NCI-H524 (cell line): ENCODE measurements at regions not wholly inside any gene's neighbourhood (a gene's known extent, or its start where the extent isn't known, plus 50 kb on each side); places are given as distances from the start of the nearest gene placed in this dataset.
"Not testable (repeated sequence)": the region's sequence is repeated elsewhere in the genome, so short reads cannot be mapped to it uniquely, and the experiment has no call there.

Source experiments
- DNase-seq, 2 experiments: peaks; one replicate each; lab custom pipeline; 2025; lab: John Stamatoyannopoulos, UW

DNA sequence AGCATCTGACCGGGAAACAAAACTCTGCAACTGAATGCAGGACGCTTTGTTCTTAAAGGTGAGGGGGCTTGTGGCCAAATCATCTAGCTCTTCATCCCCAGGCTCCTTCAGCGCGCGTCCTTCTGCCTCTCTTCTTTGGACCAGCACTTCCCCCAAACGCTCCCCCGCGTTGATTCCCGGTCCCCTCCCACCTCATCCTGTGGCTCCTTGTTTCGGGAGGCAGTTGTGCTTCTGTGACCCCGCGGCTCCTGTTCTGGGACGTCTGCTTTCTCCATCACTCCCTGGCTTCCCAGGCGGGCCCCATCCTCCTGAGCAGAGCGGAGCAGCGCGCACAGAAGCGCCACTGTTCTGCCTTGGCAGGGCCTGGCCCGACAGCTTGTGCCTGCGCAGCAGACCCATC, 109.7 kb upstream of the ZNG1E start:
- not testable (repeated sequence) for DNase-seq

DNA sequence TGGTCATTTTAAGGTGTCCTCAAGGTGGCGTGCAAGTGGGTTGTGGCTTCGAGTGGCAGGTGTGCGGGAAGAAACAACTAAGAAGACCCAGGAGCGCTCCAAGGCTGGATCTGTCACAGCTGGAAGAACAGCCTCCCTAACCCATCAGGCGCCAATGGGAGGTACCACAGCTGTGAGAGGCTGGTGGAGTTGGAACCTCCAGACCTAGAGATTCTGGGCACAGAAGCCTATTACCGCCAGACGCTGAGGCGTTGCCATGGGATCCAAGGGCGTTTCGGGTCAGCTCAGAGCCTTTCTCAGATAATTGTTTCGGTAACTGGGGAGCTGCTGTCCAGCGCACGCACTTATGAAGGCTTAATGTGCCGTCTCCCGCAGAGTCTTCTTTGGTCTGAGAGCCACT, 156.7 kb upstream of the ZNG1E start:
- DNase-seq, result not testable (repeated sequence)

DNA sequence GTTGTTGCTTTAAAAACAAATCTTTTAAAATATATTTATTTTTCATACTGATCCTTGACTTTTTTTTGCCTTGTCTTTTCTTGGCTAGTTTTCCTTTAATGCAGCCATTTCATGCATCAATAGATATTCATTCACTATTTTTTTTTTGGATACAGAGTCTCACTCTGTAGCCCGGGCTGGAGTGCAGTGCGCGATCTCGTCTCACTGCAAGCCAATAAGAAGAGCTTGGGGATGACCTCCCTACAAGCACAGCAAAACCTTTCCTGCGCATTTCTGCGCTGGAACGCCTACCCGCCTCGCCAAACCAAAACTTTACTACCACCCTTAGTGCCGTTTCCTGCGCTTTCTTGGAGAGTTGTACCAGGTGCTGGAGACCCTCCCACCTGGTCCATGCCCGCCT, 161.3 kb upstream of the ZNG1E start:
- DNase-seq, result not testable (repeated sequence)

DNA sequence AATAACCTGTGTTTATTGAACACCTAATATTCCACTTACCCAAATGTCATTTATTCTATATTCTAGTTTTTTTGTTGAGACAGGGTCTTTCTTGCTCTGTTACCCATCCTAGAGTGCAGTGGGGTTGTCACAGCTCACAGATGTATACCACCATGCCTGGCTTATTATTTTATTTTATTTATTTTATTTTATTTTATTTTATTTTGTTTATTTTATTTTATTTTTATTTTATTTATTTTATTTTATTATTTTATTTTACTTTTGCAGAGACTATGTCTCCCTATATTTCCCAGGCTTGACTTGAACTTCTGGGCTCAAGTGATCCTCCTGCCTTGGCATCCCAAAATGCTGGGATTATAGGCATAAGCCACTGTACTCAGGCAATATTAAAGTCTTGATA, 167.8 kb upstream of the ZNG1E start:
- not testable (repeated sequence) for DNase-seq

DNA sequence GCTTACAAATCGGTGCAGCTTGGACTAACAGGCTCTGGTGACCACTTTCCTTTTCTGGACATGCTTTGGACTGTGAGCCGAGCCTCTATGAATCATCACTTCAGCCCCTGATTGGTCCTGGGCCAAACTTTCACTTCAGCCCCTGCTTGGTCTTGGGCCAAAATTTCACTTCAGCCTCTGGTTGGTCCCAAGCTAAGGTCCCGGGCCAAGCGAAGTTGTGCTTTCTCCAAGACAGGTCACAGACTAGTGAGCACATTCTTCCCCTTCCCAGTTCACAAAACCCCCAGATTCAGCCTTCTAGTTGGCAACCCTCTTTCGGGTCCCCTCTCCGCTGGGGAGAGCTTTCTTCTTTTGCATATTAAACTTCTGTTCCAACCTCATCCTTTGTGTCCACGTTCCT, 171.0 kb upstream of the ZNG1E start:
- DNase-seq, result not testable (repeated sequence)

GRCh38 chr9:65503696-65504095, 172.0 kb upstream of the ZNG1E start:
- DNase-seq, result not testable (repeated sequence)

GRCh38 chr9:65482890-65483289, 192.8 kb upstream of the ZNG1E start:
- DNase-seq, result not testable (repeated sequence)

GRCh38 chr9:65481291-65481690, 194.4 kb upstream of the ZNG1E start:
- not testable (repeated sequence) for DNase-seq

DNA sequence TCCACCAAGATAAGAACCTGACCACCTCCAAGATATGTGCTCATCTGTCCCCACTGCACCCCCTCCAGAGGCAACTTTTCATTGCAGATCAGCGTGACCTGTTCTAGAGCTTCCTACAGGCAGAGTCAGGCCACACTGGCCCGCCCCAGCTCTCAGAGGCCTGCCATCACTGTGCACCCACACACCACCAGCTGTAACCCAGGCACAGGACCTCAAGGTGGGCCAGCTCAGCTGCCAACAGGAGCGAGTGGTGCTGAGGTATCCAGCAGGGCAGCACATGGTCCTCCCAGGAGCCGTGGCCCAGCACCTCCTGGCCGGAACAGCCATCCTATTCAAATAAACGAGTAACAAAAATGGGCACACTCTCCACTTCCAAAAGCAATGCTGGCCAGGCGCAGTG, 189.9 kb upstream of the FOXD4L5 start:
- DNase-seq, result not testable (repeated sequence)

DNA sequence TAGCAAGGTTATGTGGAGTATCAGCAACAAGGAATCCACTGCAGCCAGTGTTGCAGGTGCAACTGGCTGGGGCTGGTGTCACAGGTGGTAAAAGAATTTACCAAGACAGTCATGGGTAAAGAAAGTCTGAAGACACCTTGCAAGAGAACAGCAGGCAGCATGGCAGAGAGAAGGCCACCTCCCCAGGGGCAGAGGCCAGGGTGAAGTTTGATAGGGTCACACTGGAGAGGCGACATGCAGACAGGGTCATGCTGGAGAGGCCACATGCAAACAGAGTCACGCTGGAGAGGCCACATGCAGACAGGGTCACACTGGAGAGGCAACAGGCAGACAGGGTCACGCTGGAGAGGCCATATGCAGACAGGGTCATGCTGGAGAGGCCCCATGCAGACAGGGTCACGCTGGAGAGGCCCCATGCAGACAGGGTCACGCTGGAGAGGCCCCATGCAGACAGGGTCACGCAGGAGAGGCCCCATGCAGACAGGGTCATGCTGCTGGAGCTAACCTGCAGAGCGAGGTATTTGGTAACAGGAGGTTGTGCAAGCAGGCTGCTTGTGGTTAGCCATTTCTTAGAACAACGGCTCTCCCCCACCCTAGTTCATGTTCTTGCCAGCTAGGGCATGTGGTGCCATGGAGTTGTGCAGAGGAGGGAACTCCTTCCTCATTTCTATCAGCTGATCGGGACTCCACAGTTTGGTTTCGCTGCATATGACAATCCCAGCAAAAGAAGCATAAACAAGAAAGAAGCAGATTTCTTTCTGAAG, 188.2 kb upstream of the FOXD4L5 start:
- not testable (repeated sequence) for DNase-seq

- not testable (repeated sequence) for DNase-seq
Measured at GRCh38 chr9:65471106-65471505, 186.1 kb upstream of the FOXD4L5 start.

DNA sequence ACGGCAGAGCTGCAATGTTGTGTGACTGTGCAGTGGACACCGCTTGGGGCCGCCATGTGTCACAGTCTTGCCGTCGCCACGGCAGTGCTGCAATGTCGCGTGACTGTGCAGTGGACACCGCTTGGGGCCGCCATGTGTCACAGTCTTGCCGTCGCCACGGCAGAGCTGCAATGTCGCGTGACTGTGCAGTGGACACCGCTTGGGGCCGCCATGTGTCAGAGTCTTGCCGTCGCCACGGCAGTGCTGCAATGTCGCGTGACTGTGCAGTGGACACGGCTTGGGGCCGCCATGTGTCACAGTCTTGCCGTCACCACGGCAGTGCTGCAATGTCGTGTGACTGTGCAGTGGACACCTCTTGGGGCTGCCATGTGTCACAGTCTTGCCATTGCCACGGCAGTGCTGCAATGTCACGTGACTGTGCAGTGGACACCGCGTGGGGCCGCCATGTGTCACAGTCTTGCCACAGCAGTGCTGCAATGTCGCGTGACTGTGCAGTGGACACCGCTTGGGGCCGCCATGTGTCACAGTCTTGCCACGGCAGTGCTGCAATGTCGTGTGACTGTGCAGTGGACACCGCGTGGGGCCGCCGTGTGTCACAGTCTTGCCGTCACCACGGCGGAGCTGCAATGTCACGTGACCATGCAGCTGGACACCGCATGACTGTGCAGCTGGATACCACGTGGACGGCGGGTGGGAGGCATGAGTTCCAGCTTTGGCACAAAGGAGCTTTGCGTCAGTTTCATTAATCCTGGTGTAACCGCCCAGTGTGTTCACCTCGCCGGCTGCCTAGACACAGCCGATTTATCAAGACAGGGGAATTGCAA, 182.1 kb upstream of the FOXD4L5 start:
- not testable (repeated sequence) for DNase-seq

DNA sequence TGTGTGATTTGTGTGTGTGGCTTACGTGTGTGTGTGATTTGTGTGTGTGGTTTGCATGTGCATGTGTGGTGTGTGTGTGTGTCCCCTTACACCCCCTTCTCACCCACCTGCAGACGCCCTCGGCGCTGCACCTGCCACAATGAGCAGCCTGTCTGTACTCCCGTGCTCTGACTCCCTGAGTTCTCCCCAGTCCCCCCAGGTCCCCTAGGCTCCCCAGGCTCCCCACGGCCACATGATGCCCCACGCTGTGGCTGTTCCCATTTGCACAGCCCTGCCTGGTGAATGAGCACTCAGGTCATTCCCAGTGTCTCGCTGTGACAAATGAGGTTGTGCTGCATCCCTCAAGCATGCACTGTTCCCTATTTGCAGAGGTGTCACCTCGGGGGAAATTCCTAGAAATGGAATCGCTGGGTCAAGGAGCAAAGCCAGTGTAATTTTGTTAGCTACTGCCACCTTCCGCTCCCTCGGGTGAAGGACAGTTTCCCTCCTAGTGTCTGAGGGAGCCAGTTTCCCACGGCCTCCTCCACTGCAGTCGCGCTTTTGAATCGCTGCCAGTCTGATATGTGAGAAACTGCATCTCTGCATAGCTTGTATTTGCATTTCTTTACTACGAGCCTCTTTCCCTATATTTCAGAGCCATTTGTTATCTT, 180.4 kb upstream of the FOXD4L5 start:
- not testable (repeated sequence) for DNase-seq

DNA sequence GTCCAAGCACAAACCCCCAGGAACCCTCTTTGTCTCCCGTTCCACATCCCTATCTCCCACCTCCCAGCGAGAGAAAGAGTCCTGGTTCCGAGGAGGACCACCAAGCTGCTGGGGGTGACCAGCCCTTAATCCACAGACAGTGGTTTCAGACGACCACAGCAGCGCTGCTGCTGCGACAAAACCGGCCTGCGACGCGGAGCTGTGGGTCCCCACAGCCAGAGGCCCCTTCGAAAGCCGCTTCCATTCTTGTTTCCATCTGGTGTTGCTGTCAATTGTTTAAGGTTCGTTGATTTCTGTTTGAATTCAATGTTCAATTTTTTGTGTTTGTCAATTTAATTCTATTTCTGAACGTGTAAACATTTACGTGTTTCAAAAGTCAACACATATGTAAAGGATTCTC, 177.5 kb upstream of the FOXD4L5 start:
- DNase-seq, result not testable (repeated sequence)

GRCh38 chr9:65459756-65460320, 174.8 kb upstream of the FOXD4L5 start:
- no peak for DNase-seq

DNA sequence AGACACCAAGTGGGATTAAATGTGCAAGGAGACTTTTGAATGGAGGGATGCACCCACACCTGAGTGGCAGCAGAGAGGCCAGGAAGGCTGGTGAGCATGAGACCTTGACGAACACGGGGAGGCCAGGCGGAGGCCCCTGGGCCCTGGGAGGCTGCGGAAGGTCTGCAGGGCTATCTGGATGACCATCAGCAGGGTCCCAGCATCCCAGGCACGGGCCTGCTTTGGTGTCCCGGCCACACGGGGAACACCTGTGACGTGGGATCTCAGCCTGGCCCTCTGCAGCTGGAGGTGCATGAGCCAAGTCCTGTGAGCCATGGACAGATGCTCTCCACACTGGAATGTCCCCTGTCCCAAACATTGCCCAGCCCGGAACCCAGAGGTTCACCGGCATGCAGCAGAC, 174.0 kb upstream of the FOXD4L5 start:
- DNase-seq, result no peak

DNA sequence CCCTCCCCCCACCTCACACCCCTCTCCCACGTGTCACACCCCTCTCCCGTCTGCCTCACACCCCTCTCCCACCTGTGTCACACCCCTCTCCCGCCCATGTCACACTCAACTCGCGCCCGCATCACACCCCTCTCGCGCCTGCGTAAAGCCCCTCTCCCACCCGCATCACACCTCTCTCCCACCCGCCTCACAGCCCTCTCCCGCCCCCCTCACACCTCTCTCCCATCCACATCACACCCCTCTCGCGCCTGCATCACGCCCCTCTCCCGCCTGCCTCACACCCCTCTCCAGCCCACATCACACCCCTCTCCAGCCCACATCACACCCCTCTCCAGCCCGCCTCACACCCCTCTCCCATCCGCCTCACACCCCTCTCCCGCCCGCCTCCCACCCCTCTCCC, 173.5 kb upstream of the FOXD4L5 start:
- no peak for DNase-seq

- DNase-seq, result not testable (repeated sequence)
Measured at GRCh38 chr9:65456991-65457390, 172.0 kb upstream of the FOXD4L5 start.

DNA sequence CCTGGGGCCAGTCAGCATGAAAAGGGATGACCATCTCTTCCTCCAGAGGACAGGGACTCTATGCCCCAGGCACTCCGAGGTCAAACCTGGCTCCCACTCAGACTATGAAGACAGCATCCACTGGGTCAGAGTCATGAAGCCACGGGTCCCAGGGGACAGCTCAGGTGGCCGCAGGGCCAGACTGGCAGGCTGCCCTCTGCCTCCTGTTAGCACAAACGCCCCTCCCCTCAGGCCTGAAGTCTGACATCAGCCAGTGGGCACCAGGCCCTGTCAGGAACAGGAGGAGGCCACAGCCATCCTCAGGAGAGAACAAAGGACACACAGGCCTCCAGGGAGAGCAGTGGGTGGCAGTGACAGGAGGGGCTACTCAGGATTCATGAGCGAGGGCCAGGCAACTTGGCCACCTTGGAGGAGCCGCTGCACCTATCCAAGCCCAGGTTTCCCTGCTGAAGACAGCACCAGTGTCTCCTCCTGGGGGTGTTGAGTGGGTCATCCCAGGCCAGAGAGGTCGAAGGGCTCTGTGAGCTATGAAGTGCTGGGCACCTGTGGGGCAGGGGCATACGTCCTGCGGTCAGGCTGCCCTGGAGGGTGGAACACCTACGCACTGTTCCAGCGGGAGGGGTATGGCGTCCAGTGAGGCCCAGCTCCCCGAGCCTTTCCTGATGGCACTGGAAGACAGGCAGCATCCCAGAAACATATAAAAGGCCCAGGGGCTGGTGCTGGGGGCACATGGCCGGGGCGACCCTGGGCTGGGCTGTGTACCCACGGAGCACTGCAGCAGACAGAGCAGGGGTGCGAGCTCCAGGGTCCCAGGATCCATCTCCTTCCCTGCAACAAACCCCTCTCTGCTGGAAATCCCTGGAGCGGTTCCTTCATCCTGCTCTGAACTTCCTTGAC, 171.0 kb upstream of the FOXD4L5 start:
- DNase-seq, result not testable (repeated sequence)

DNA sequence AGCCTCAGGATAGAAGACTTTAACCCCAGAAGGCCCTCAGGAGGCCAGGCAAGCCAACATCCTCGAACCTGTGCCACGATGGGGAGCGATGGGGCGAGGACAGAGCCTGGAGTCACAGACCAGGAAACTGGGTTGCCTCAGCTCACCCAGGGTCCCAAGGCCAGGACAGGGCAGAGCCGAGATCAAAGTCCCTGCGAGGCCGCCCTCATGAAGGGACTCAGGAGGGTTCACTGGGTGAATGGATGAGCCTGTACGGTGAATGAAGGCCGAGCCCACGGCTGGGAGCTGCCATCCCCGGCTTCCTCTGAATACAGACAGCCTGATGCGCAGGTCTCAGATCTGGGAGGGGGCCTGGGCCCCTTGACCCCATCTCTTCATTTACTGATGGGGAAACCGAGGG, 170.1 kb upstream of the FOXD4L5 start:
- not testable (repeated sequence) for DNase-seq

DNA sequence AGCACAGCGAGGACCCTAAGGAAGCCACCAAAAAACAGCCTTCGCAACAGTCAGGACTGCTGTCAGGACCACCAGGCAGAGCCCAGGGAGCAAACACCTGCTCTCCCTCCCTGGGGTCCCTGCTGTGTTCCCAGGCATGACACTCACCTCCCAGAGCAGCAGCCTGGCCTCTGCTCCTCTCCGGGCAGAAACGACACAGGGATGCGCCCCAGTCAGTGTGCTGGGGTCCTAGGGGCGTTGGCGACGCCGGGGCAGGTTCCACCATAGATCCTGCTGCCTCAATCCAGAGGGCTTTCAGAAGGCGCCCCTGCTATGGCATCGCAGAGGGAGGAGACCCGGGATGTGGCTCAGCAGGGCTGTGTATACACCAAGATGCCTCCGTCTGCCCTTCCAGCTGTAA, 169.7 kb upstream of the FOXD4L5 start:
- DNase-seq, result not testable (repeated sequence)
